Osteoblast (primary cell): ENCODE measurements at regions not wholly inside any gene's neighbourhood (a gene's known extent, or its start where the extent isn't known, plus 50 kb on each side); places are given as distances from the start of the nearest gene placed in this dataset.
"Not testable (repeated sequence)": the region's sequence is repeated elsewhere in the genome, so short reads cannot be mapped to it uniquely, and the experiment has no call there.

Source experiments
- DNase-seq: peaks from one replicate; pipeline ENCODE4 v3.0.0; 2011; ENCODE audit warnings: low spot score, mixed read lengths; ENCODE audit not compliant: insufficient read length; ENCODE audit errors: missing footprints
- H2AFZ ChIP-seq: 2 replicates; pipeline ENCODE4 v1.6.0; 2011; ENCODE audit warnings: mild to moderate bottlenecking, low read length
- H3K27ac ChIP-seq: 2 replicates; pipeline ENCODE4 v1.5.1; 2011; ENCODE audit warnings: mild to moderate bottlenecking, low read depth, low read length, moderate library complexity
- H3K27me3 ChIP-seq: 2 replicates; pipeline ENCODE4 v1.6.0; 2012; ENCODE audit warnings: mild to moderate bottlenecking, control low read depth, inconsistent platforms, low read length, moderate library complexity; ENCODE audit not compliant: insufficient read depth
- H3K36me3 ChIP-seq: 2 replicates; pipeline ENCODE4 v1.5.1; 2011; ENCODE audit warnings: mild to moderate bottlenecking, low read length, control low read depth, moderate library complexity; ENCODE audit not compliant: insufficient read depth
- H3K4me1 ChIP-seq: 2 replicates; pipeline ENCODE4 v1.5.1; 2011; ENCODE audit warnings: mild to moderate bottlenecking, low read length, control low read depth, moderate library complexity; ENCODE audit not compliant: insufficient read depth
- H3K4me2 ChIP-seq: 2 replicates; pipeline ENCODE4 v1.6.0; 2011; ENCODE audit warnings: mild to moderate bottlenecking, low read length; ENCODE audit not compliant: insufficient read depth
- H3K4me3 ChIP-seq: fragments of 200-600 bp; sonication (generic); 3 replicates; pipeline ENCODE4 v1.5.1; 2012; ENCODE audit warnings: mild to moderate bottlenecking, low read length, inconsistent platforms; ENCODE audit not compliant: insufficient read depth
- H3K79me2 ChIP-seq: 2 replicates; pipeline ENCODE4 v1.6.0; 2012; ENCODE audit warnings: mild to moderate bottlenecking, low read length, control low read depth, inconsistent platforms; ENCODE audit not compliant: insufficient read depth
- H3K9me3 ChIP-seq: 2 replicates; pipeline ENCODE4 v1.5.1; 2011; ENCODE audit warnings: low read depth, low read length, control low read depth
- H4K20me1 ChIP-seq: 2 replicates; pipeline ENCODE4 v1.6.0; 2012; ENCODE audit warnings: mild to moderate bottlenecking, low read length, control low read depth; ENCODE audit not compliant: insufficient read depth
- CTCF ChIP-seq: IDR thresholded peaks from 2 replicates; pipeline ENCODE4 v1.5.1; 2011; ENCODE audit warnings: mild to moderate bottlenecking, low read depth, low read length, moderate library complexity; ENCODE audit errors: extremely low read depth

GRCh38 chr21:35520856-35521255 lies 471.8 kb upstream of the RUNX1 start:
- H3K4me2 ChIP-seq: no peak overlapping the region
- no peak overlapping the region for H3K4me3 ChIP-seq
- TF ChIP-seq CTCF: no peak
- H2AFZ ChIP-seq: no peak overlapping the region
- H3K79me2 ChIP-seq: no peaks in the 10 kb centered on the region
- H3K27ac ChIP-seq: no peak overlapping the region
- H3K36me3 ChIP-seq: no peaks in the 10 kb centered on the region
- H3K9me3 ChIP-seq: no peaks in the 10 kb centered on the region
- no peaks in the 10 kb centered on the region for H4K20me1 ChIP-seq
- no peak for DNase-seq
- no peaks in the 10 kb centered on the region for H3K27me3 ChIP-seq
- peaks cover 7% of the 10 kb centered on the region for H3K4me1 ChIP-seq

GRCh38 chr21:35520302-35520701 lies 471.2 kb upstream of the RUNX1 start:
- Histone ChIP-seq H3K36me3 (no peaks in the 10 kb centered on the region), H3K79me2 (no peaks in the 10 kb centered on the region), H4K20me1 (no peaks in the 10 kb centered on the region), H3K9me3 (no peaks in the 10 kb centered on the region), H3K27me3 (no peaks in the 10 kb centered on the region), H3K4me1 (peaks cover 2% of the 10 kb centered on the region), H2AFZ (no peak overlapping the region), H3K4me2 (no peak overlapping the region), H3K27ac (no peak overlapping the region), H3K4me3 (no peak overlapping the region)
- no peak for DNase-seq
- TF ChIP-seq CTCF: no peak

- TF ChIP-seq CTCF: no peak
- no peaks in the 10 kb centered on the region for H3K9me3 ChIP-seq
- H2AFZ ChIP-seq: no peak overlapping the region
- no peaks in the 10 kb centered on the region for H3K4me1 ChIP-seq
- H3K27ac ChIP-seq: no peak overlapping the region
- no peaks in the 10 kb centered on the region for H3K36me3 ChIP-seq
- H3K4me2 ChIP-seq: no peak overlapping the region
- H3K27me3 ChIP-seq: no peaks in the 10 kb centered on the region
- H3K4me3 ChIP-seq: no peak overlapping the region
- no peak for DNase-seq
- H4K20me1 ChIP-seq: no peaks in the 10 kb centered on the region
- no peaks in the 10 kb centered on the region for H3K79me2 ChIP-seq
Observed at GRCh38 chr21:35517865-35518264, 468.8 kb upstream of the RUNX1 start.

- H3K4me1 ChIP-seq, DNase-seq, H3K27me3 ChIP-seq, H3K79me2 ChIP-seq, H3K36me3 ChIP-seq, H2AFZ ChIP-seq, H3K4me2 ChIP-seq, H3K9me3 ChIP-seq, H3K4me3 ChIP-seq, H3K27ac ChIP-seq, H4K20me1 ChIP-seq: not testable (repeated sequence)
Observed at GRCh38 chr21:35516292-35516691, 467.2 kb upstream of the RUNX1 start.
